ENCODE measurements at regions not wholly inside any gene's neighbourhood (a gene's known extent, or its start where the extent isn't known, plus 50 kb on each side); places are given as distances from the start of the nearest gene placed in this dataset.

DNA sequence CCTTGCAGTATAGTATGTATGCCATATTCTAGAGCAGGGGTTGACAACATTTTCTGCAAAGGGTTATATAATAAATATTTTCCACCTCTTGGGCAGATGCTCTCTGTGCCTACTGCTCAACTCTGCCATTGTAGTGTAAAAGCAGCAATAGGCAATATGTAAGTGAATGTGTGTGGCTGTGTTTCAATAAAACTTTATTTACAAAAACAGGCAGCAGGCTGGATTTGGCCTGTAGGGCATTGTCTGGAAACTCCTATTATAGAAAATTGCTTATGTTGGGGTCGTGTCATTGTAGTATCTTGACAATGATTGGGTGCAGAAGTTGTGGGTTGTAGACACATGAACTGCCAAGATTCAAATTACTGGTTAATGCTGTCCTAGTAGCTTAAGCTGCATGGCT lies 153.6 kb upstream of the CNTN3 start:
- no peaks in the 10 kb centered on the region for H3K27me3 ChIP-seq
- no peaks in the 10 kb centered on the region for H3K4me1 ChIP-seq
- H3K9me3 ChIP-seq = no peaks in the 10 kb centered on the region
- ATAC-seq (no peak), DNase-seq (no peak)
- no peak overlapping the region for H3K4me3 ChIP-seq
- no peak overlapping the region for H3K27ac ChIP-seq
- TF ChIP-seq POLR2A (IDR thresholded peaks at IDR 0.05) = no peak
- TF ChIP-seq, protein P1, sequence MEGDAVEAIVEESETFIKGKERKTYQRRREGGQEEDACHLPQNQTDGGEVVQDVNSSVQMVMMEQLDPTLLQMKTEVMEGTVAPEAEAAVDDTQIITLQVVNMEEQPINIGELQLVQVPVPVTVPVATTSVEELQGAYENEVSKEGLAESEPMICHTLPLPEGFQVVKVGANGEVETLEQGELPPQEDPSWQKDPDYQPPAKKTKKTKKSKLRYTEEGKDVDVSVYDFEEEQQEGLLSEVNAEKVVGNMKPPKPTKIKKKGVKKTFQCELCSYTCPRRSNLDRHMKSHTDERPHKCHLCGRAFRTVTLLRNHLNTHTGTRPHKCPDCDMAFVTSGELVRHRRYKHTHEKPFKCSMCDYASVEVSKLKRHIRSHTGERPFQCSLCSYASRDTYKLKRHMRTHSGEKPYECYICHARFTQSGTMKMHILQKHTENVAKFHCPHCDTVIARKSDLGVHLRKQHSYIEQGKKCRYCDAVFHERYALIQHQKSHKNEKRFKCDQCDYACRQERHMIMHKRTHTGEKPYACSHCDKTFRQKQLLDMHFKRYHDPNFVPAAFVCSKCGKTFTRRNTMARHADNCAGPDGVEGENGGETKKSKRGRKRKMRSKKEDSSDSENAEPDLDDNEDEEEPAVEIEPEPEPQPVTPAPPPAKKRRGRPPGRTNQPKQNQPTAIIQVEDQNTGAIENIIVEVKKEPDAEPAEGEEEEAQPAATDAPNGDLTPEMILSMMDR (IDR thresholded peaks at IDR 0.05) = no peak
- no peaks in the 10 kb centered on the region for H3K36me3 ChIP-seq
- 36 to 53% (median 45%) methylated on average over 1 of the region's 1 CpG for WGBS, 4 donors
- intact Hi-C loops (cut with DNase I) = no loop called here

DNA sequence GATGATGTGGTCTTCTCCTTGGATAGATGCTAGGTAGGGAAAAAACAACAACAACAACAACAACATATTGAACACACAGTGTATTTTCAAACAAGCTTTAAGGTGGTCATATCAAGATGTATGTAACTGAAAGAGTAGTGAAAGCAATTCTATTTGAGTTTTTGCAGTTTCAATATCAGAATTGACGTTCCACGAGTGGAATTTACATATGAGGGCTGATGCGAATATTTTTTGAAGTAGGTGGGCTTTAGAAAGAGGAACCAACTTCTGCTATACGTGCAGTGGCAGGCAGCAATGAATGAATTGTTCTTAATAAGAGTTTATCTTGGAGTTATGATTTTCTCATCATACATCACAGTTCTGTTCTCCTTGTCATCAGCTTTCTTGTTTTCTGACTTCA lies 151.9 kb upstream of the CNTN3 start:
- intact Hi-C loops (cut with DNase I) = no loop called here
- no peaks in the 10 kb centered on the region for H3K9me3 ChIP-seq
- TF ChIP-seq, protein P1 (IDR thresholded peaks at IDR 0.05) = no peak
- no peak for TF ChIP-seq POLR2A (IDR thresholded peaks at IDR 0.05)
- 70 to 80% (median 73%) methylated on average over 4 of the region's 4 CpGs for WGBS, 4 donors
- ATAC-seq (no peak), DNase-seq (no peak)
- H3K4me3 ChIP-seq = no peak overlapping the region
- no peaks in the 10 kb centered on the region for H3K27me3 ChIP-seq
- no peaks in the 10 kb centered on the region for H3K36me3 ChIP-seq
- H3K4me1 ChIP-seq = no peaks in the 10 kb centered on the region
- H3K27ac ChIP-seq = no peak overlapping the region

DNA sequence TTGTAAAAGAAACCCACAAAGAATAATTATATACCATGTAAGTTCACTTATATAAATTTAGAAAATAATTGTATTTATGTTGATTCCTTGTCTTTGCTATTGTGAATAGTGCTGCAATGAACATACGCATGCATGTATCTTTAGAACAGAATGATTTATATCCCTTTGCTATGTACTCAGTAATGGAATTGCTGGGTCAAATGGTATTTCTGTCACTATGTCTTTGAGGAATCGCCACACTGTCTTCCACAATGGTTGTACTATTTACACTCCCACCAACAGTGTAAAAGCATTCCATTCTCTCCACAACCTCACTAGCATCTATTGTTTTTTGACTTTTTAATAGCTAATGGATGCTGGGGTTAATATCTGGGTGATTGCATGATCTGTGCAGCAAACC lies 149.4 kb upstream of the CNTN3 start:
- ATAC-seq = no peak
- Histone ChIP-seq H3K9me3 (peaks cover 0 to 2% (median 0%) of the 10 kb centered on the region in 12 donors), H3K4me3 (no peak overlapping the region), H3K27me3 (no peaks in the 10 kb centered on the region), H3K4me1 (no peaks in the 10 kb centered on the region), H3K27ac (no peak overlapping the region), H3K36me3 (no peaks in the 10 kb centered on the region)
- intact Hi-C loops (cut with DNase I) = no loop called here
- 77 to 87% (median 85%) methylated on average over 2 of the region's 2 CpGs for WGBS, 4 donors
- no peak for DNase-seq
- TF ChIP-seq, protein P1 (IDR thresholded peaks at IDR 0.05) = no peak
- TF ChIP-seq POLR2A (IDR thresholded peaks at IDR 0.05) = no peak

DNA sequence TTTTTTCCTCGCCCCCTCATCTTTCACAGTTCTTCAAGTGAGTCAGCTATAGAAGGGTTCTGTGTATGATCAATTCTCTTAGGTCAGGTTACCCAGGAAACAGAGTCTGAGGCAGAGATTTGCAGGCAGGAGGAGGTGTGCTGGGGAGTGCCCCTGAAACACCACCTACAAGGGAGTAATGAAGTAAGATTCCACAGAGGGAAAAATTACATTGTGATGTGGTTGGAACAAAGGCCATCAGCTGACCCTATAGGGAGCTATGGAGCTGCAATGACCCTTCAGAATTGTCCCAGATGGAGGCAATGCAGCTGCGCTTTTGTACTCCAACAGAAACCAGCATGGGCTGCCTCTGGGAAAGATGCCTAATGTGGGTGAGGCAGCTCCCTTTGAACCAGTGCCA lies 142.2 kb upstream of the CNTN3 start:
- Histone ChIP-seq H3K27ac (no peak overlapping the region), H3K4me3 (no peak overlapping the region), H3K9me3 (peaks cover 0 to 2% (median 0%) of the 10 kb centered on the region in 12 donors), H3K4me1 (no peaks in the 10 kb centered on the region), H3K36me3 (no peaks in the 10 kb centered on the region), H3K27me3 (no peaks in the 10 kb centered on the region)
- 65 to 82% (median 71%) methylated on average over 2 of the region's 2 CpGs for WGBS, 4 donors
- intact Hi-C loops (cut with DNase I) = no loop called here
- ATAC-seq (no peak), DNase-seq (no peak)
- TF ChIP-seq, protein P1 (IDR thresholded peaks at IDR 0.05) = no peak
- no peak for TF ChIP-seq POLR2A (IDR thresholded peaks at IDR 0.05)
